ENCODE measurements at regions not wholly inside any gene's neighbourhood (a gene's known extent, or its start where the extent isn't known, plus 50 kb on each side); places are given as distances from the start of the nearest gene placed in this dataset.
A peak's percentile ranks its signal among the peaks of the same experiment; 100 is the strongest.

DNA sequence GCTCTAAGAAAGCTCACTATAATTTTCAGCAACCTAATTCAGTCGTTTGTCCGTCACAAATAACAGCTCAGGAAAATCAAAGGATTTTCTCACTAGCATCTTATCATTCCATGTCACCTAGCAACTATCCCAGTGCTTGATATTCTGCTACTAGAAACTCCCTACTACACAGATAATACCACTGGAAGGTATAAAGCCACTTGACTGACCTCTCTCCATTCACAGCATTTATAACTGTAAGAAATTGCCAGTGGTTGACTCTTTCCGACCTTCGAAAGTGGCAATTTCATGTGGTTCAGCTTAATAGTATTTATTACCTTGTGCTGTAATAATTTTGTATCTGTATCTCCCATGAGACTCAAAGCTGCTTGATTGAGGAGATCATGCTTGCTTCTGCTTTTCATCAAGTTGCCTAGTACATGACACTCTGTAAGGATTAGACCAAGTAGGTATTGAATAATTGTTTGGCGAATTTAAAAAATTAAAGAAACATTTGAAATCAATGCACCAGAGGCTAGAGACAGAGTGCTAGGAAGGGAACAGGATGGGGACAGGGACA lies 79.6 kb upstream of the TACR1 start:
- TF ChIP-seq, protein P1, sequence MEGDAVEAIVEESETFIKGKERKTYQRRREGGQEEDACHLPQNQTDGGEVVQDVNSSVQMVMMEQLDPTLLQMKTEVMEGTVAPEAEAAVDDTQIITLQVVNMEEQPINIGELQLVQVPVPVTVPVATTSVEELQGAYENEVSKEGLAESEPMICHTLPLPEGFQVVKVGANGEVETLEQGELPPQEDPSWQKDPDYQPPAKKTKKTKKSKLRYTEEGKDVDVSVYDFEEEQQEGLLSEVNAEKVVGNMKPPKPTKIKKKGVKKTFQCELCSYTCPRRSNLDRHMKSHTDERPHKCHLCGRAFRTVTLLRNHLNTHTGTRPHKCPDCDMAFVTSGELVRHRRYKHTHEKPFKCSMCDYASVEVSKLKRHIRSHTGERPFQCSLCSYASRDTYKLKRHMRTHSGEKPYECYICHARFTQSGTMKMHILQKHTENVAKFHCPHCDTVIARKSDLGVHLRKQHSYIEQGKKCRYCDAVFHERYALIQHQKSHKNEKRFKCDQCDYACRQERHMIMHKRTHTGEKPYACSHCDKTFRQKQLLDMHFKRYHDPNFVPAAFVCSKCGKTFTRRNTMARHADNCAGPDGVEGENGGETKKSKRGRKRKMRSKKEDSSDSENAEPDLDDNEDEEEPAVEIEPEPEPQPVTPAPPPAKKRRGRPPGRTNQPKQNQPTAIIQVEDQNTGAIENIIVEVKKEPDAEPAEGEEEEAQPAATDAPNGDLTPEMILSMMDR (IDR thresholded peaks at IDR 0.05; ENCODE audit: insufficient read depth, low read depth, low read length): no peak
- no peak for DNase-seq (ENCODE audit: low read depth)
- H3K27me3 ChIP-seq (ENCODE audit: control insufficient read depth, insufficient read depth, low read length): no peaks in the 10 kb centered on the region
- CTCF ChIA-PET: interaction anchor here (0.7 kb wide), 1 partner anchor 44 kb away, joined by 3 read pairs; no protein-coding TSS in a partner anchor
- no peaks in the 10 kb centered on the region for H3K36me3 ChIP-seq (ENCODE audit: control insufficient read depth, insufficient read depth, low read length)
- no peak overlapping the region for H3K4me3 ChIP-seq (ENCODE audit: low read depth, low read length)
- POLR2A ChIA-PET: no interaction called here

DNA sequence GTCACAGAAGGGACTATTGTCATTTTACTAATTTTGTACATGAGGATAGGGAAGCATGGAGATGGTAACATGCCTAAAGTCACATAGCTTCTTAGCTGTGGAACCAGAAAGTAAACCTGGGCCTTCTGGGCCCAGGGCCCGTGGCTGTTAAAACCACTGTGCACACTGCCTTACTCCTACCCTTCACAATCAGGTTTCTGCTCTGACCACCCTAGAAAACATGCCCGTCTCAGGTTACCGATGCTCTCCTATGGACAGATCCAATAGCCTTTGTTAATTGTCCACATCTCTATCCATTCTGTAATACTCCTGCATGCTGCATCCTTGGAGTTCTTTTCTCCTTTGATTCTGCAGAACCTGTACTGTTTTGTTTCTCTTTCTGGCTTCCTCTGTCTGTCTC lies 79.0 kb upstream of the TACR1 start:
- no peaks in the 10 kb centered on the region for H3K36me3 ChIP-seq (ENCODE audit: control insufficient read depth, insufficient read depth, low read length)
- POLR2A ChIA-PET: no interaction called here
- DNase-seq (ENCODE audit: low read depth): no peak
- CTCF ChIA-PET: interaction anchor here (1.1 kb wide), 1 partner anchor 10 kb away, joined by 3 read pairs; no protein-coding TSS in a partner anchor
- TF ChIP-seq, protein P1 (IDR thresholded peaks at IDR 0.05; ENCODE audit: insufficient read depth, low read depth, low read length): no peak
- no peaks in the 10 kb centered on the region for H3K27me3 ChIP-seq (ENCODE audit: control insufficient read depth, insufficient read depth, low read length)
- no peak overlapping the region for H3K4me3 ChIP-seq (ENCODE audit: low read depth, low read length)

DNA sequence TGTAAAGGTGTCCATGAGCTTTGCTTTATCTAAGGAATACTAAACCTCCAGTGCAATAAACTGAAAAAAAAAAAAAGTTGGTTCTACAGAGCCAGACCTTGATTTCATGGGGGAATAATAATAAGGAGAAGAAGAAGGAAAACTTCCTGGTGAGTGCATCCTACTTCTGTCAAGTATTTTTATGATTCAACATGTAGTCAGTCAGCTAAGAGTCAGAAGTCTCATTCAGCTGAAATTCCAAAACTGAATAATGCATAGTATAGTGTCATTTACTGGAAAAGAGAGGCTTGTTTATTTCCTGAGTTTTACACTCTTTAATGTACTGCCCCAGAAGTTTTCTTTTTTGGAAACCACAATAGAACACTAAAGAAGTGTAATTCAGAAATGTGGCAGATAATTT lies 77.8 kb upstream of the TACR1 start:
- DNase-seq (ENCODE audit: low read depth): peak; percentile 36
- no peak overlapping the region for H3K4me3 ChIP-seq (ENCODE audit: low read depth, low read length)
- TF ChIP-seq, protein P1 (IDR thresholded peaks at IDR 0.05; ENCODE audit: insufficient read depth, low read depth, low read length): no peak
- H3K27me3 ChIP-seq (ENCODE audit: control insufficient read depth, insufficient read depth, low read length): no peaks in the 10 kb centered on the region
- ChIA-PET CTCF (interaction anchor here (0.7 to 1.9 kb wide), 6 partner anchors 8 to 83 kb away, joined by 3 to 7 read pairs (median 4); partner anchors contain the start of gene TACR1), POLR2A (no interaction called here)
- H3K36me3 ChIP-seq (ENCODE audit: control insufficient read depth, insufficient read depth, low read length): no peaks in the 10 kb centered on the region

DNA sequence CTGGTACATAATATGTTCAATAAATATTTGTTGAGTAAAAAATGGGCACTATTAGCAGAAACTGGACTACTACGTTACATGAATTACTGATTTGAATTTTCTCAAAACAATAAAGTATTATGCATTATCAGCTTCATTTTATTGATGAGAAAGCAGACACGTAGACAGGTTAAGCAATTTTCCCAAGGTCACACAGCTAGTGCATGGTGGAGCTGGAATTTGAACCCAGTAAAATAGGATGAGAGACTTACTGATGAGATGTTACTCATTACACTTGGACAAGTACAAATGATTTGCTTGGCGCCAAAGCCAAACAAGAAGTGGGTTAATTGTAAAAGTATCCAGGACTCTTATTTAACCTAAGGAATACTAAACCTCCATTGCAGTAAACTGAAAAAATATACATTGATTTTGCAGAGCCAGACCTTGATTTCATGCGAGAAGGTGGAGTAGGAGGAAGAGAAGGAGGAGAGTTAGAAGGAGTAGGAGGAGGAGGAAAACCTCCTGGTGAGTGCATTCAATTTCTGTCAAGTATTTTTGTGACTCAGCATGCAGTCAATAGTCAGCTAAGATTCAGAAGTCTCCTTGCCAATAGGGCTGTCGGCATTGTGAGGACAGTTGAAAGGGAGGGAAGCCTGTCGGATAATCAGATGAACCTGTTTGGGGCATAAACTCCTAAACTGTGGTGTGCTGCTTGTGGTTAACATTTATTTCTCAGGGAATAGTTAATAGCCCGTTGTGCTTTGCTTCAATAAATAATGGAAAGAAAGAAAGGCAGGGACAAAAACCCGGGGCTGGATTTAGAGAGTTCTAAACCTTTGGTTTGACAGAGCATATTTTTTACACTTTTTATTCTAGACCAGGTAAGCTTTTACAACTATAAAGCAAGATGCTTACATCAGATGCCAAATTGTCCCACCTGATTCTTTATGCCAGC lies 77.0 kb upstream of the TACR1 start:
- H3K4me3 ChIP-seq (ENCODE audit: low read depth, low read length): no peak overlapping the region
- TF ChIP-seq, protein P1 (IDR thresholded peaks at IDR 0.05; ENCODE audit: insufficient read depth, low read depth, low read length): no peak
- ChIA-PET POLR2A (no interaction called here), CTCF (interaction anchor here (1.1 to 1.9 kb wide), 3 partner anchors 8 to 77 kb away, joined by 5 to 7 read pairs (median 6); partner anchors contain the start of gene TACR1)
- H3K27me3 ChIP-seq (ENCODE audit: control insufficient read depth, insufficient read depth, low read length): no peaks in the 10 kb centered on the region
- no peak for DNase-seq (ENCODE audit: low read depth)
- H3K36me3 ChIP-seq (ENCODE audit: control insufficient read depth, insufficient read depth, low read length): no peaks in the 10 kb centered on the region

DNA sequence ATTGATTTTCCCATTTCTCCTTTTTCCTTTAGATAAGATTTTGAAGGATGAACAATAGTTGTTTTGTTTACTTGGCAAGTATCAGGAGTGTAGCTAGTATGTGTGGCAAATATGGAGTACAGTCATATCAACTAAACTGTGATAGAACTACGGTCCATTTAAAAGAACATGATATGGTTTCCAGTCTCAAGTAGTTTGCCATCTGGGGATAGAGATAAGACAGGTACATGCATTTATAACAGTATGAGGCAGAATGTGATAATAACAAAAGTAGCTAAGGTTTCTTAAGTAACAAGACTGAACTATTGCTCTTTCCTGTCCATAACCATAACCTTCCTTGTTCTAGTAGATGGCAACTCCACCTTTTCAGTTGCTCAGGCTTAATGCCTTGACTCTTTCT lies 75.6 kb upstream of the TACR1 start:
- ChIA-PET POLR2A (no interaction called here), CTCF (no interaction called here)
- DNase-seq (ENCODE audit: low read depth): no peak
- Histone ChIP-seq H3K27me3 (ENCODE audit: control insufficient read depth, insufficient read depth, low read length) (no peaks in the 10 kb centered on the region), H3K4me3 (ENCODE audit: low read depth, low read length) (no peak overlapping the region), H3K36me3 (ENCODE audit: control insufficient read depth, insufficient read depth, low read length) (no peaks in the 10 kb centered on the region)
- TF ChIP-seq, protein P1 (IDR thresholded peaks at IDR 0.05; ENCODE audit: insufficient read depth, low read depth, low read length): no peak
